HG03378 (cell line): ENCODE measurements at regions not wholly inside any gene's neighbourhood (a gene's known extent, or its start where the extent isn't known, plus 50 kb on each side); places are given as distances from the start of the nearest gene placed in this dataset.

Experiments
- ATAC-seq: cut with Tn5 transposase; IDR thresholded peaks from one replicate; pipeline ENCODE4 v1.9.1; 2021; ENCODE audit warnings: mild to moderate bottlenecking, moderate library complexity; ENCODE audit not compliant: unreplicated experiment

DNA sequence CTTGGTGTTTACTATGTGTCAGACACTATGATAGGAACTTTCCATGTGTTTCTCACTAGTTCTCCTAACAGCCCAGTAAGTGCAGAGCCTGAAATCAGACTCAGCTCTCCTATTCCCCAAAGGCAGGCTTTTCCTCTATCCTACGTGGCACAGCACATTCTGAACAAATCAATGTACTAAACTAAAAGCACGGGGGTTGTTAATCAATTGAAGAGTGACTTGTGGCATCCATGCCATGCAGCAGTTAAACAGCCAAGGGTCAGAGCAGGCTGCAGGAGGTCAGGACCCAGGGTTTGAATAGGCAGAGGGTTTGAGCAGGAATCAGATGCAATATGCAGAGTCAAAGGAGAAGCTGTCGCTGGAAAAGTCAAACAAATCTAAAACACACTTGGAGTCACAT, 289.7 kb upstream of the LDB2 start:
- ATAC-seq: no peak

DNA sequence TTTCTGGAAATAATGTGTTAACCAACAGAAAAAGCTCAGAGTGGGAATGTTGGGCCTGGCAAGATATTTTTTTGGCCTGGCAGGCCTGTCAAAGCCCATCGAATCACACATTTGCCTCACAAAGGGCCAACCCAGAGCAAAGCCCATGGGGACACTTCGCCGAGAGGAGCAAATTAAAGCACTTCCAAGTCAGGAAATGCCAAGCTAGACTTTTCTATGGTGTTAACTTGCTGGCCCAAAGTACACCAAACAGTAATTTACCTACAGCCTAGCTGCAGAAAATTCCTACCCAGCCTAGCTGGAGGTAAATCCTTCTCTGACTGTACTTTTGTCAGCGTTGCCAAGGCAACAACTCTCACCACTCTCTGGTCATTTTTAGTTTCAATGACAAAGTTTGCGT, 288.6 kb upstream of the LDB2 start:
- no peak for ATAC-seq

DNA sequence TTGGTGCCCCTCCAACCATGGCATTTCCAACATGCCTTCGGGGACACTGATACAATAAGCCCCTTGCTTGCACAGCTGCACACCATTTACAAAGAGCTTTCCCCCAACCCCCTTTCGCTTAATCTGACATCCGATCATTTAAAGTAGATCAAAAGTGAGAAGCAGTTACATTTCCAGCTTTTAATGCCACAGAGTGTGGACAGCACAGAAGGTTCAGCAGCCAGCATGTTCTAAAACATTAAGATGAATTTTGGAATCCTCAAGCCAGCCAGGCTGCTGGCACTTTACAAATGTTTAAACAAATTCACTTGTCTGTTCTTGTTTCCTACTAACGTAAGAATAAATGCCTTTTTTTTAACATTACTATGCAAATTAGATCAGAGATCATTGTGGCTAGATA, 284.4 kb upstream of the LDB2 start:
- ATAC-seq: no peak

DNA sequence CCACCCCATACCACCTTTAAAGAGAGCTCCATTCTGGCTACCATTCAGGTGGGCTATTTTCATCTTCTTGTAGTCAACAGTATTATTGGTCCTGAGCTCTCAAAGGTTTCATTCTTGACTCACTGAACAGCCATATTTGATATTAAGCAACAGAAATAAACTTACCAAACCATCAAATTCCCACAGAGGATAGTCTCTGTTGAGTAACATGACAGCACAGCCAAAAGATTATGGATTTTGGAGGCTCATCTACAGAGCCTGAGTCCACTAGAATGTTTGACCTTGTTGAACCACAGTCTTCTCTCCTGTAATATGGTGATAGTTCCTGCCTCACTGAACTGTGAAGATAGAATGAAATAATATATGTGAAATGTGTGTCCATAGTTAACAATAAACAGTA, 276.3 kb upstream of the LDB2 start:
- no peak for ATAC-seq

DNA sequence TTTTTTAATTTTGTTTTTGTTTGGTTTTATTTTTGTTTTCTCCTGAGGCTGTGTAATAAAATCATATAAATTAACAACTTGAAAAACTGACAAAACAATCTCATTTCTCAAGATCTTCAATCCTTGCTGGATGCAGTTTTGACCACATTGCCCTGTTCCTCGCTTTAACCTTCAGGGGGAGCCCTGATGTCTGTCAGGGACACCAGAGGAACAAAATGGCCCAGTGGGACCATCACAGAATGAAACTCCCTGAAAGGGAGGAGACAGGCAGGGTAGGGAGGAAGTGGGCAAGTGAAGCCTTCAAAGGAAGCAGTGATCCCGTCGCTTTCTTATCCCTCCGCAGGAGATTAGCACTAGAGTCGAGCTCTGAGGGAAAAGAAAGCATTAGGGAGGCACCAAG, 274.9 kb upstream of the LDB2 start:
- no peak for ATAC-seq

DNA sequence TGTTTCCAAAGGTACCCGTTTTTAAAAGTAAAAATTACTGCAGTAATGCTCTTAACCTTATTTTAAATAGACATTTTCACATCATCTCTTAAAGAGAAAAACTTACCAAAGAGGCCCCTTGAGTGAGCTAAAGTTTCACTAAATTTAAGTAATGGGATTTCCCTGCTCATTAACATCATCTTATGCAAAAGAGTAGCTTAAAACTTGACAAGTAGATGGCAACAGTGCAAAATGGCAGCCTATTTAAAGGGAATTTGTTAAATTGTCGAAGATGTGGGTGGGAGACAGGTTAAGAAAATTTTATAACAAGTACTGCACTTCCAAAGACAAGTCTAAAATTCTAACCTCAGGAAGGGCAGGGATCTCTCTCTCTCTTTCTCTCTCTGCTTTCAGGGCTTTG, 271.7 kb upstream of the LDB2 start:
- ATAC-seq: no peak

DNA sequence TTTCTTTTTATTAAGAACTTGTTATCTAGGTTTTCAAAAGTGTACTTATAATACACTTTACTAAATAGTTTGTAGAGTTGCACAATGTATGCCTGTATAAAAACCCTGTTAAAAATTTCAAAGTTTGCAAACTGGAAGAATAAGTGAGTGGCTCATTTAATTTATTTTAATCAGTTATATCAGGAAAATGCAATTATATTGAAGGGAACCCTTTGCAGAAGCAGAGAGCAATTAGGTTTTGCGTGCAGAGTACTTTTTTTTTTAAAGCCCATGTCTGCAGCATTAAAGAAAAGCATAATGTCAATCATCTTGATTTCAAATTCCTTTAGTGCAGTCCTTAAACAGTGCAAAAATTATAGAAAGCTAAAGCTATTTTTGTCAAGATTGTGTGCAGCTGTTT, 271.3 kb upstream of the LDB2 start:
- no peak for ATAC-seq

DNA sequence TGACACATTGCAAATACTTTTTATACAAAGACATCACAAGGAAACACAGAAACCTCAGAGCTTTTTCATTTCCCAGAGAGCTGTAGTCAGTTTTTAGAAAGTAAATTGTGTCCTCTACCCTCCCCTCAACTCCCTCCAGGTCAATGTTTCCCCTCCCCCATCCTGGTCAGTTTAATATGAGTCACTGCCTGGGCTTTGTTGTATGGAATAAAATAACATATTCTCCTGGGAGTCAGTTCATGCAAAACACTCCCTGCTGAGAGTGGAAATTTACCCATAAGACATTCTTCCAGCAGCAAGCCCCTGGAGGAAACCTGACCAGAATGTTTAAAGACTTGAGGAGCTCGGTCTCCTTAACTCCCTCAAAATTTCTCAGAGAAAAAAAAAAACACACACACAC, 270.1 kb upstream of the LDB2 start:
- no peak for ATAC-seq

DNA sequence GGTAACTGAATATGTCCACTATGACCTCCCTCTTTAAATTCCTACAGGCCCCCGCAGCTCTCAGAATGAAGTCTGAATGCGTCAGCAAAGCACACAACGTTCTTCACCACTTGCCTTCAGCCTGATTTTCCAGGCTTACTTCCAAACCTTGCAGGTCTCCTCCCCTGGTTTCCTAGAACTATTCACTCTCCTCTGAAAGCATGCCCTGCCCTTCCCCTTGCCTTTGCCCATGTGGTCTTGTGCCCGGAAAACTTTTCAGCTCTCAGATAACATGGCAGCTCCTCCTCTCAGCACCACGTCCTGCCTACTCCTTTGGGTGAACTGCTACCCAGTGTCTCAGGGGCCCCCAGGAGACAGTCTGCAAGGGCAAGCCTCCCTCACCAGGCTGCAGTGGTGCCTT, 268.5 kb upstream of the LDB2 start:
- no peak for ATAC-seq

DNA sequence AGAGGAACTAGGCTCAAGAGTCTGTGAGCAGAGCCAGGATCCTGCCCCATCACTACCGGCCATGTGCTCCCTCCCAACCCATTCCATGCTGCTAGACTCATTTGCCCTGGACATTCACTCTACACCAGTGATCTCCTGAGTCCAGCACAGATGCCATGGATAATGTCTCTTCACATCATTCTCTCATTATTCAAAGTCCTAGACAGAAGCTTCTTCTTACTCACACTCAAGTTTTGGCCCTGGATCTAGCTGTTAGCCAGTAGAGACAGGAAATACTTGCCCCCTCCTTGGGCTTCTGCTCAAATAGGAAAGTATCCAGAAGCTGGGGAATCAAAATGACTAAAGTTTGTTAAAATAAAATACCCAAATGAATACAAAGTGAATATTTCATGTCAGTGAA, 266.8 kb upstream of the LDB2 start:
- ATAC-seq: no peak

DNA sequence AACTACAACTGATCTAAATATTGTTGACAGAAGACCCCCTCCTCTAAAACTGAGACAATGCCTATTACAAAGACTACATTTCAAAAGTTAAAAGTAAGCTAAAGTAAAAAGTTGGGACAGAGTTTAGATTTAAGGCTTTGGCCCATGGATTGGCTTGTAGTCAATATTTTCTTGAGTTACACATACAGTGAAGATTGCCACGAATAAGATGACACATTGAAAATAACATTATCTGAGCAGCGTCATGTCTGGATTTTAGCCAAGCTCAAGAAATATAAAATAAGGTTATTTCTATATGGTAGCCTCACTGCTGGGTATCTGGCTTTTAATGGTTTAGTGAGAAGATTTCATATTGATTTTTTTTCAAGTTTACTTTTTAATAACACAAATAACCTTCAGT, 266.2 kb upstream of the LDB2 start:
- no peak for ATAC-seq

DNA sequence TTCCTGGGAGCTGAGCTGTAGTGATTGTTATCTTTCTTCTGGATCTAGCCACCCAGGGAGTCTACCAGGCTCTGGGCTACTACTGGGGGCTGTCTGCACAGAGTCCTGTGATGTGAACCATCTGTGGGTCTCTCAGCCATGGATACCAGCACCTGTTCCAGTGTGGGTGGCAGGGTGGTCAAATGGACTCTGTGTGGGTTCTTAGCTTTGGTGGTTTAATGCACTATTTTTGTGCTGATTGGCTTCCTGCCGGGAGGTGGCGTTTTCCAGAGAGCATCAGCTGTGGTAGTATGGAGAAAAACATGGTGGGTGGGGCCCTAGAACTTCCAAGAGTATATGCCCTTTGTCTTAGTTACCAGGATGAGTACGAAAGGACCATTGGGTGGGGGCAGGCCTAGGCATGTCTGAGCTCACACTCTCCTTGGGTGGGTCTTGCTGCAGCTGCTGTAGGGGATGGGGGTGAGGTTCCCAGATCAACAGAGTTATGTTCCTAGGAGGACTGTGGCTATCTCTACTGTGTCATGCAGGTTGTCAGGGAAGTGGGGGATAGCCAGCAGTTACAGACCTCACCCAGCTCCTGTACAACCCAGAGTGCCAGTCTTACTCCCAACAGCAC, 264.8 kb upstream of the LDB2 start:
- ATAC-seq: no peak

DNA sequence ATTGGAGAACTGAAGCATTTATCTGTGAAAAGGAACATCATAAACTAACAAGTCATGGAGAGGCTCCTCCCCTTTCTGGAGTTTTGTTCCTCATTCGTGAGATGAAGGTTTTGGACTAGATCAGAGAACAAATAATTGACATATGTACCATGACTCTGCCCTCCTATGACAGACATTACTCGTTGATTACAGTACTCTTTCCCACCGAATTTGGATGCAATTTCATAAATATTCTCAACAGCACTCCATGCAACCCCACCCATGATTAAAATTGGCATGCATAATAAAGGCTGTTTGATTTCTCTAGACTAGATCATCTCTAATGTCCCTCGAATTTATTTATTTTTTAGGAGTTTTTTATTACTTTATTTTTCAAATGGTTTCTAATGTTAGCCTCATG, 258.9 kb upstream of the LDB2 start:
- no peak for ATAC-seq

DNA sequence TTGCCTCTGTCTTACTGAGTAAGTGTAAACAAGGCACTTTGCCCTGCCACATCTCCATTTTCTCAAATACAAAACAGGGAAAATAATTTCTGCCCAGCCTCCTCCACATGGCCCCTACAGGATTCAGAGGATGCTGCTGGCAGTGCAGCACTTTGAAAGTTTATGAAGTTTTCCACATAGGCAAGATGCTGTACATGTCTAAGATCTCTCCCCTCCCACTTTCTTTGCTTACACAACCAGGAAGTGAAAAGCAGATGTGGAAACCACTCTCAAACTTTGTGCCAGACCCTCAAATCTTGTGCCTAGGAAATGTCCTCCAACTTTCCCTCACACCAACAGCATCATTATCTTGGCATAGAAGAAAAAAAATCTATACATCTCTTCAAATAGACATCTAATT, 257.0 kb upstream of the LDB2 start:
- ATAC-seq: no peak

DNA sequence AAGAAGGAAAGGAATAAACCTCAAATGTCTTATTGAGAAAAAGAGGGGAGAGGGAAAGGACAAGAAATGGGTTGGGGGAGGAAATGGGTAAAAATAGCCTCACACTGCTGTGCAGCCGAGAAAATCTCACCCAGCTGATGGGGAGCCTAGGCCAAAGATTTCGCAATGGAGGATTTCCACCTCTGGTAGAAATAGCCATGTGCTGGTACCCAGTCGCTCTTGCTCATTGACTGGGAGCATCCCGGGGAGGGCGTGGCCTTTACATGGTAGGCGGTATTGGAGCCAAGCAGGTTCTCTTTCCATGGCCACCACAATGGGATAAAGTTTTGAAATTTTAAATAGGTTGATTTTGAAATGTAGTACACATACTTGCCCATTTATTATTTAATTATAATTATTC, 255.1 kb upstream of the LDB2 start:
- no peak for ATAC-seq

DNA sequence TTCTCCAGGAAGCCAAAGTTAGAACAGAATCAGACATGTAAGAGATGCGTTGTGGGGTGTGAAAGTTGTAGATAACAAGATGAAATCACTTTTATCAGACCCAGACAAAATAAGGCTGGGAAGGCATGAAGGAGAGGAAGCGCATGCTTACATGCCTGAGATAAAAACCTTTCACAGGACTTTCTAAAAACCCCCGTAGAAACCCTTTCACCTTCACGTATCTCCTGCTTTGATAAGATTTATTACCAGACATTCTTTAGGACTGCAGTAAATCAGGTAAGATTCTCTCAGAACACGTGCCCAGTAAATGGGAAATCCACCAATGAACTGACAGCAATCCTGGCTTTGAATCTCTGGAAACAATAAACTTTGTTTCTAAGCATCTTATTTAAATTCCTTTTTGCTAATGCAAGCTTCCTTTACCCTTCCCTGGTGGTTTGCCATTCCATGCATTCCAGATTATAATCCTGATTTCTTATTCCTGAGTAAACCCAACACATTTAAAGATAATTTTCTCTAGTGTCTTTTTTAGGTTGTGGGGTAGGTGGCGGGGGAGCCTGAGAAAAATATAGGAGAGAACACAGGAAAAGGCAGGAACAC, 254.6 kb upstream of the LDB2 start:
- ATAC-seq: no peak

DNA sequence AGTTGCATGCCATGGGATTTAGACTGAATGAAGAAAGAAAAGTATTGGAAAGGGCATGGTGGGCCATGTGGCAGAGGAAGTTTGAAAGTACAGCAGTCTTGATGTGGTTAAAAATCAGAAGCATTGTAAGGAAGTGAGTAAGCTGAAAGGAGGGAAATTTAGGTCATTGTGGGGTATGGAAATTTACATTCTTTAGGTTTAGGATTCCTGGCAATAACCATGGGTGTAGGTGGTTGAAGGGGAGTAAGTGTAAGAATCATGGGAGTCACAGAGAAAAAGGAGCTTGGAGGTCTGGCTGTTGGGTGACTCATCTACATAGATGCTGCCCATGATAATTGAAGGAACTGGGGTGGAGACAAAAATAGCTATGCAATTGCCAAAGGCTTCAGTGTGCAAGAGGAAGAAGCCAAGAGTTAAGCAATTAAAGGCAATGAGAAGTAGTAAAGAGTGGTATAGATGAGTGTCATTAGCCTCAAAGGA, 243.8 kb upstream of the LDB2 start:
- no peak for ATAC-seq

DNA sequence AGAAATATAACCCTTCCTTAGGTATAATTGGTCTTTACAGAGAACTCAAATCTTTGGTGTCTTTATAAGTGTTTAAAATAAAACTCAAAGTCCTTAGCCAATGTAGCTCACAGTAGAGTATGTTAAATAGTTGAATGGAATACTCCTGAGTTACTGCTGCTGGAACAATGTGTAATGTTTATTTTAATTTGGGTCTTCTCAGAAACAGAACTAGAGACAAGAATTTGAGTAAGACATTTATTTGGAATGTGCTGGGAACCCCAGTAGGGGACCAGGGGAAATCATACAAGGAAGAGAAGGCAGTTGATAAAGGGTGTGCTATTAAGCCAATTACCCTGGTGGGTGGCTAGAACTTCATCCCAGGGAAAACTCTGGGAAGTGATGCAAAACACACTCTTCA, 240.4 kb upstream of the LDB2 start:
- no peak for ATAC-seq

DNA sequence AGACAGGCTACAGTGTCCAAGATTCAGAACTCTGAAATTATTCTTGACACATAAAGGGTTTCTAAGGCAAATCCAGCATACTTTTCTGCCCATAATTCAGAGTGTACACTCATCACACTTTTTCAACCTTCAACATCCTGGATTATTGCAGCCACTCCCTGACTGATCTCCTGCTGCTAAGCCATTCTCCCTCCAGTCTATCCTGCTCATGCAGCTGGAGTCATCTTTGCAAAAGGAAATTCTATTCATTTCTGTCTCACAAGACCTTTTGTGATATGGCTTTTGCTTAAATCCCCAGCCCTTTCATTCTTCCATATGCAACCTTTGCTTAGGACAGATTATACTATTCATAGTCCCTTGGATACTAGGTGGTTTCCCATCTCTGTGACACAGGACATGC, 236.1 kb upstream of the LDB2 start:
- no peak for ATAC-seq

DNA sequence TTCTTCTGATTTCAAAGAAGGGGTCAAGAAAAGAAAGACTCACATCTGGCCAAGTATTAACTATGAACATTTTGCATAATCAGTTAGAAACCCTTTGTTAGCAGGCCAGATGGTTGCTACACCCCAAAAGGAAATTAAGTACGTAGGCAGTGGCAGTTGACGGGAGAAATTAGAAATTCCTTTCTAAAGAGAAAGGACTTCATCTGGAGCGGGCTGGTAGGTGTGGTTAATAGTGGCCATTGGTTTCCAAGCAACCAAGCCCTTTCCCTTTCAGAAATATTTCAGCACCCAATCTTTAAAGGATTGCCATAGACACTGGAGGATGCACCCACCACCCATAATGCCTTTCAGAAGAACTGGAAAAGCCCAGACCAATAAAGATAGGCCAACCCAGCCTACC, 235.7 kb upstream of the LDB2 start:
- no peak for ATAC-seq

DNA sequence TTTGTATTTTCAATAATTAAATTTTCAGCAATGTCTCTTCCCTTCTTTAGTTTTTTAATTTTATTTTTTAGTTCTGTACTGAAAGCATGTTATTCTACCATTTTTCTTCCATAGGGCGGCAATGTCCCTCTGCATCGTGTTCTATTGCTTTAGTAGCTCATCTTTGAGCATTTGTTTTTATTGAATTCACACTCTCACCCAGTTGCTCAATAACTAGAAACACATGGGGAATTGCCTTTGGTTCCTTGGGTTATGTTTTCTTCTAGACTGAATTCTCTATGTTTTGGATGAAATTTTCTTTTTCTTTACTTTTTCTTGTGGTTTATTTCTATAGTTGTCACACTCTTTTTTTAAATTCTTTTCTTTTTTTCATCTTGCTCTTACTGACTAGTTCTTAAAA, 233.8 kb upstream of the LDB2 start:
- ATAC-seq: no peak

DNA sequence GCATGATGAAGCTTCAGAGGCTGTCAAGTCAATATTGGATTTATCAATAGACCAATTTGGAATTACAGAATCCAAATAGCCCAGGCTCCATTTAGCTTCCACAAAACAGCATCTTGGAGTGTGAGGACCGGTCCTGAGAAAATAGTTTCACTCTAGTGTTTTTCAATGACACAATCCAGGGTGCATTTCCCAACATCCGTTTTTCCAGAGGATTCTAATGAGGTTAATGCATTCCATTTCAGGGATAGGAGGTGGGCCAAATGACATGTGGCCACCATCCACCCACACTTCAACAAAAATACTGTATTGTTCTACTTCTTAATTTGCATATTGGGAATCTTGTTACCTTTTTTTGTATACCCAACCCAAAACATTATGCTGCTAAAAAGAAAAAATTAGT, 229.8 kb upstream of the LDB2 start:
- ATAC-seq: no peak

DNA sequence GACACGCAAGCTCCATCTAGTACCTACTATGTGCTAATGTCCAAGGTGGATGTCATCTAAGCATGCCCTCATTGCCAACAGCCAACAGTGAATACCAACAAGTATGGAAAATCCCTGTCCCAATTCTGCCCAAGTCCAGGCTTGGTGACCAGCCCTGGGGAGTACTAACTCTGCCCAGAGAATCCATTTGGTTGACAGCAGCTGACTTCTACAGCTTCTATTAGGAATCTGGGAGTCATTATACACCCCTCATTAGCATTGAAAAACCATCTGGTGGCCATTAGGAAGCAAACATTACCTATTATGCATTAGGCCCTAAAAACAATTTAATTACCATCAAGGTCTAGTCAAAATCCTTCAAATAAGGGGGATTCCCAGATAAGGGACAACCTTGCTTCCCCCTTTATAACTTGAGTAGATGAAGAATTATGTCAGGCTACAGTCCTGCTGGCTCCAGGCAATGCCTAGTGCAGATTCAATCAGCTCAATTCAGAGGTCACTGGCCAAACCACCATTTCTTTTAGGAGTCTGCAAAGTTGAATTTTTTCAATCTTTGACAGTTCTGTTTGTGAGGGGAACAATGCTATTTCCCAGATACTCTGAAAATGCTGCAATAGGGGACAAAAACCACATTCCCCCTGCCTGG, 228.0 kb upstream of the LDB2 start:
- ATAC-seq: no peak
